Activated CD4-positive, CD25-positive, alpha-beta regulatory T cell treated with anti-CD3 and anti-CD28 coated beads, Interleukin-2, amount 50 U/mL, for 72 hours (primary cell): ENCODE measurements at regions not wholly inside any gene's neighbourhood (a gene's known extent, or its start where the extent isn't known, plus 50 kb on each side); places are given as distances from the start of the nearest gene placed in this dataset.
"Not testable (repeated sequence)": the region's sequence is repeated elsewhere in the genome, so short reads cannot be mapped to it uniquely, and the experiment has no call there.

Source experiments
- DNase-seq: peaks from one replicate; pipeline ENCODE4 v3.0.0; 2021

- DNase-seq: no peak
These were observed 133.0 kb upstream of the C11orf58 start for GRCh38 chr11:16605389-16605893.

GRCh38 chr11:16604794-16605388, 133.6 kb upstream of the C11orf58 start:
- no peak for DNase-seq

GRCh38 chr11:16603890-16604793, 134.3 kb upstream of the C11orf58 start:
- no peak for DNase-seq

GRCh38 chr11:16603245-16603644, 135.2 kb upstream of the C11orf58 start:
- DNase-seq: no peak

GRCh38 chr11:16598906-16599305, 139.5 kb upstream of the C11orf58 start:
- DNase-seq: no peak

GRCh38 chr11:16598032-16598431, 140.4 kb upstream of the C11orf58 start:
- no peak for DNase-seq

- no peak for DNase-seq
These were observed 142.2 kb upstream of the C11orf58 start for GRCh38 chr11:16596231-16596630.

- no peak for DNase-seq
These were observed 147.3 kb upstream of the C11orf58 start for GRCh38 chr11:16591157-16591556.

GRCh38 chr11:16587670-16588069, 150.8 kb upstream of the C11orf58 start:
- no peak for DNase-seq

- no peak for DNase-seq
These were observed 153.9 kb upstream of the C11orf58 start for GRCh38 chr11:16584569-16584968.

- DNase-seq: not testable (repeated sequence)
These were observed 157.4 kb upstream of the C11orf58 start for GRCh38 chr11:16581078-16581477.

- no peak for DNase-seq
These were observed 161.0 kb upstream of the C11orf58 start for GRCh38 chr11:16577490-16577889.

- DNase-seq: not testable (repeated sequence)
These were observed 163.6 kb upstream of the C11orf58 start for GRCh38 chr11:16574889-16575288.

GRCh38 chr11:16572945-16573344, 165.5 kb upstream of the C11orf58 start:
- DNase-seq: no peak

GRCh38 chr11:16561150-16561549, 177.3 kb upstream of the C11orf58 start:
- no peak for DNase-seq

- DNase-seq: no peak
These were observed 180.0 kb upstream of the C11orf58 start for GRCh38 chr11:16558494-16558893.

GRCh38 chr11:16555956-16556355, 182.5 kb upstream of the C11orf58 start:
- DNase-seq: no peak

GRCh38 chr11:16554361-16554760, 184.1 kb upstream of the C11orf58 start:
- DNase-seq: no peak

GRCh38 chr11:16547879-16548278, 190.6 kb upstream of the C11orf58 start:
- no peak for DNase-seq

GRCh38 chr11:16543642-16544041, 187.3 kb upstream of the SOX6 start:
- no peak for DNase-seq

- no peak for DNase-seq
These were observed 186.0 kb upstream of the SOX6 start for GRCh38 chr11:16542353-16542752.

GRCh38 chr11:16536513-16536912, 180.2 kb upstream of the SOX6 start:
- no peak for DNase-seq

- no peak for DNase-seq
These were observed 172.3 kb upstream of the SOX6 start for GRCh38 chr11:16528639-16529038.
